CD4-positive, alpha-beta T cell treated with Interleukin-1 beta for 1 hour (primary cell): ENCODE measurements at regions not wholly inside any gene's neighbourhood (a gene's known extent, or its start where the extent isn't known, plus 50 kb on each side); places are given as distances from the start of the nearest gene placed in this dataset.
"Not testable (repeated sequence)": the region's sequence is repeated elsewhere in the genome, so short reads cannot be mapped to it uniquely, and the experiment has no call there.

Source experiments
- DNase-seq, 2 donors: peaks; one replicate each; pipeline ENCODE4 v3.0.0-alpha.2; 2020 to 2022

GRCh38 chr3:190192087-190192486 lies 71.4 kb upstream of the P3H2 start:
- DNase-seq: no peak

- DNase-seq: no peak
Measured at GRCh38 chr3:190188197-190188596, 67.5 kb upstream of the P3H2 start.

- DNase-seq: no peak
Measured at GRCh38 chr3:190183121-190183520, 62.4 kb upstream of the P3H2 start.

GRCh38 chr3:190182418-190183043 lies 61.8 kb upstream of the P3H2 start:
- DNase-seq: no peak

GRCh38 chr3:190180268-190180667 lies 59.6 kb upstream of the P3H2 start:
- no peak for DNase-seq

- no peak for DNase-seq
Measured at GRCh38 chr3:190178779-190179178, 58.1 kb upstream of the P3H2 start.

- DNase-seq: not testable (repeated sequence)
Measured at GRCh38 chr3:190176933-190177525, 56.3 kb upstream of the P3H2 start.

- DNase-seq: not testable (repeated sequence)
Measured at GRCh38 chr3:190176106-190176505, 55.4 kb upstream of the P3H2 start.

GRCh38 chr3:190175490-190175889 lies 54.8 kb upstream of the P3H2 start:
- no peak for DNase-seq

- no peak for DNase-seq
Measured at GRCh38 chr3:190174471-190174870, 53.8 kb upstream of the P3H2 start.

- no peak for DNase-seq
Measured at GRCh38 chr3:190173426-190173825, 52.7 kb upstream of the P3H2 start.

GRCh38 chr3:190172751-190173150 lies 52.1 kb upstream of the P3H2 start:
- no peak for DNase-seq
